Spleen (tissue), 7 donors: ENCODE measurements at regions not wholly inside any gene's neighbourhood (a gene's known extent, or its start where the extent isn't known, plus 50 kb on each side); places are given as distances from the start of the nearest gene placed in this dataset.

Experiments used
- POLR2A ChIP-seq, 3 donors: fragments of 450-650 bp; IDR thresholded peaks; one replicate each; pipeline ENCODE4 v1.5.1; 2017; ENCODE audit warnings: antibody characterized with exemption in 3 of 3, mild to moderate bottlenecking in 1 of 3
- TF ChIP-seq, protein P1 (sequence below), 11 experiments: fragments of 200-600 bp in 7 of 11; fragments of 450-650 bp in 4 of 11; sonication (generic) in 4 of 11; IDR thresholded peaks in 8 of 11; conservative IDR thresholded peaks in 3 of 11; 1 replicate in 7 of 11; 2 replicates in 4 of 11; pipeline versions ENCODE4 v1.4.0 to v1.8.0; 2016 to 2021; ENCODE audit warnings: antibody characterized with exemption in 11 of 11, inconsistent platforms in 4 of 11, mild to moderate bottlenecking in 1 of 11
- donor health status: DM: no; HTN: no; CAD: no; lungs with moderate emphysema.
- donor health status: DM: no; HTN: no; CAD: no.
- donor health status: DM: no; HTN: no; CAD: no.

DNA sequence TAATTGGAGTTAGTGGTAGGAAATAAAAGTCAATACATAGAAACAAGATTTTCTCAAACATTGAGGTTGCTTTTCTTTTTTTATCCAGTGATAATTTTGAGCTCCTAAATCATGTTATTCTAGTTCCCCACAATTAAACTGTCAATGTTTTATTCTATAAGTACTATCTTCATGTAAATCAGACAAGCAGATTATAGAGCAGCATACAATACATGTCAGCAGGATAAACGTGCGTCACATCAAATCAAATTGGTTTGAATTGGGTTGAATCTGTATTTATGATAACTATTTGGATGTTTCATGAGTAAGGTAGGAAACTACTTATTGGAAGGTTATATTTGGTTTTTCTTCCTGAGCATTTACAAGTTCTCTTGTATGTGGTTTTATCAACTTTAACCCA, 2028.7 kb downstream of the NCAM2 start:
- TF ChIP-seq, protein P1, sequence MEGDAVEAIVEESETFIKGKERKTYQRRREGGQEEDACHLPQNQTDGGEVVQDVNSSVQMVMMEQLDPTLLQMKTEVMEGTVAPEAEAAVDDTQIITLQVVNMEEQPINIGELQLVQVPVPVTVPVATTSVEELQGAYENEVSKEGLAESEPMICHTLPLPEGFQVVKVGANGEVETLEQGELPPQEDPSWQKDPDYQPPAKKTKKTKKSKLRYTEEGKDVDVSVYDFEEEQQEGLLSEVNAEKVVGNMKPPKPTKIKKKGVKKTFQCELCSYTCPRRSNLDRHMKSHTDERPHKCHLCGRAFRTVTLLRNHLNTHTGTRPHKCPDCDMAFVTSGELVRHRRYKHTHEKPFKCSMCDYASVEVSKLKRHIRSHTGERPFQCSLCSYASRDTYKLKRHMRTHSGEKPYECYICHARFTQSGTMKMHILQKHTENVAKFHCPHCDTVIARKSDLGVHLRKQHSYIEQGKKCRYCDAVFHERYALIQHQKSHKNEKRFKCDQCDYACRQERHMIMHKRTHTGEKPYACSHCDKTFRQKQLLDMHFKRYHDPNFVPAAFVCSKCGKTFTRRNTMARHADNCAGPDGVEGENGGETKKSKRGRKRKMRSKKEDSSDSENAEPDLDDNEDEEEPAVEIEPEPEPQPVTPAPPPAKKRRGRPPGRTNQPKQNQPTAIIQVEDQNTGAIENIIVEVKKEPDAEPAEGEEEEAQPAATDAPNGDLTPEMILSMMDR (IDR thresholded peaks at IDR 0.05 in 8 of 11, conservative IDR thresholded peaks at IDR 0.05 in 3 of 11): no peak
- no peak for TF ChIP-seq POLR2A (IDR thresholded peaks at IDR 0.05)
